ENCODE measurements at regions not wholly inside any gene's neighbourhood (a gene's known extent, or its start where the extent isn't known, plus 50 kb on each side); places are given as distances from the start of the nearest gene placed in this dataset.
A peak's percentile ranks its signal among the peaks of the same experiment; 100 is the strongest.

GRCh38 chr19:30671622-30672051 is 299.5 kb downstream of the ZNF536 start:
- Histone ChIP-seq H3K36me3 (ENCODE audit: control insufficient read depth, insufficient read depth, low read length) (no peaks in the 10 kb centered on the region), H3K27me3 (replicated peaks; ENCODE audit: control insufficient read depth, insufficient read depth, low read length) (no peaks in the 10 kb centered on the region; the same call in 1 of the 2 replicates), H3K4me3 (replicated peaks; ENCODE audit: low read depth, low read length) (no peak overlapping the region)
- no peak for TF ChIP-seq CTCF (IDR thresholded peaks at IDR 0.05; ENCODE audit: insufficient read depth, low read length, poor library complexity, severe bottlenecking)
- DNase-seq (ENCODE audit: extremely low read depth, insufficient read length), result no peak

GRCh38 chr19:30671367-30671619 is 299.1 kb downstream of the ZNF536 start:
- Histone ChIP-seq H3K4me3 (replicated peaks; ENCODE audit: low read depth, low read length) (no peak overlapping the region), H3K27me3 (replicated peaks; ENCODE audit: control insufficient read depth, insufficient read depth, low read length) (no peaks in the 10 kb centered on the region; the same call in 1 of the 2 replicates), H3K36me3 (ENCODE audit: control insufficient read depth, insufficient read depth, low read length) (no peaks in the 10 kb centered on the region)
- no peak for DNase-seq (ENCODE audit: extremely low read depth, insufficient read length)
- no peak for TF ChIP-seq CTCF (IDR thresholded peaks at IDR 0.05; ENCODE audit: insufficient read depth, low read length, poor library complexity, severe bottlenecking)

- Histone ChIP-seq H3K27me3 (replicated peaks; ENCODE audit: control insufficient read depth, insufficient read depth, low read length) (no peaks in the 10 kb centered on the region; the same call in 1 of the 2 replicates), H3K36me3 (ENCODE audit: control insufficient read depth, insufficient read depth, low read length) (no peaks in the 10 kb centered on the region), H3K4me3 (replicated peaks; ENCODE audit: low read depth, low read length) (no peak overlapping the region)
- no peak for DNase-seq (ENCODE audit: extremely low read depth, insufficient read length)
- no peak for TF ChIP-seq CTCF (IDR thresholded peaks at IDR 0.05; ENCODE audit: insufficient read depth, low read length, poor library complexity, severe bottlenecking)
Observed at GRCh38 chr19:30670562-30671366, 298.6 kb downstream of the ZNF536 start.

GRCh38 chr19:30670011-30670329 is 297.8 kb downstream of the ZNF536 start:
- no peaks in the 10 kb centered on the region; the same call in 1 of the 2 replicates for H3K27me3 ChIP-seq (replicated peaks; ENCODE audit: control insufficient read depth, insufficient read depth, low read length)
- no peak for DNase-seq (ENCODE audit: extremely low read depth, insufficient read length)
- TF ChIP-seq CTCF (IDR thresholded peaks at IDR 0.05; ENCODE audit: insufficient read depth, low read length, poor library complexity, severe bottlenecking), result no peak
- H3K4me3 ChIP-seq (replicated peaks; ENCODE audit: low read depth, low read length), result no peak overlapping the region
- H3K36me3 ChIP-seq (ENCODE audit: control insufficient read depth, insufficient read depth, low read length), result no peaks in the 10 kb centered on the region

- Histone ChIP-seq H3K4me3 (replicated peaks; ENCODE audit: low read depth, low read length) (no peak overlapping the region), H3K36me3 (ENCODE audit: control insufficient read depth, insufficient read depth, low read length) (no peaks in the 10 kb centered on the region), H3K27me3 (replicated peaks; ENCODE audit: control insufficient read depth, insufficient read depth, low read length) (no peaks in the 10 kb centered on the region; the same call in 1 of the 2 replicates)
- DNase-seq (ENCODE audit: extremely low read depth, insufficient read length), result no peak
- TF ChIP-seq CTCF (IDR thresholded peaks at IDR 0.05; ENCODE audit: insufficient read depth, low read length, poor library complexity, severe bottlenecking), result peak; percentile 73
Observed at GRCh38 chr19:30669329-30670010, 297.3 kb downstream of the ZNF536 start.
